GM18507 (cell line): ENCODE measurements at regions not wholly inside any gene's neighbourhood (a gene's known extent, or its start where the extent isn't known, plus 50 kb on each side); places are given as distances from the start of the nearest gene placed in this dataset.
"Not testable (repeated sequence)": the region's sequence is repeated elsewhere in the genome, so short reads cannot be mapped to it uniquely, and the experiment has no call there.

Experiments
- DNase-seq: peaks from one replicate; pipeline ENCODE4 v3.0.0; 2011; ENCODE audit warnings: low read depth; ENCODE audit not compliant: insufficient read length; ENCODE audit errors: extremely low spot score
- FAIRE-seq: peaks from 2 replicates; lab custom pipeline; 2011; peaks lifted over from hg19 to GRCh38; lab: Jason Lieb, UNC

DNA sequence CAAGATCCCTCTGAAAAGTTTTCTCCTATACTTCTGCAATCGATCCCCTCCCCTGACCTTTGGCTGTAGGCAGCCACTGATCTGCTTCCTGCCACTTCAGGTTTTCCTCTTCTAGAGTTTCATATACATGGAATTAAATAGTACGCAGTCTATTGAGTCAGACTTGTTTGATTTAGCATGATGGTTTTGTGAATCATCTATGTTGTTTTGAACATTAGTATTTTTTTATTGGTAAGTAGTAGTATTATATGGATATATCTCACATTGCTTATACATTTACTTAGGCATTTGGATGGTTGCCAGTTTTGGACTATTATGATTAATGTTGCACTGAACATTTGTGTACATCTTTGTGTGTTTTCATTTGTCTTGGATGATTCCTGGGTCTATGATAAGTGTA is 518.0 kb downstream of the CD109 start:
- FAIRE-seq (no peak), DNase-seq (no peak)

DNA sequence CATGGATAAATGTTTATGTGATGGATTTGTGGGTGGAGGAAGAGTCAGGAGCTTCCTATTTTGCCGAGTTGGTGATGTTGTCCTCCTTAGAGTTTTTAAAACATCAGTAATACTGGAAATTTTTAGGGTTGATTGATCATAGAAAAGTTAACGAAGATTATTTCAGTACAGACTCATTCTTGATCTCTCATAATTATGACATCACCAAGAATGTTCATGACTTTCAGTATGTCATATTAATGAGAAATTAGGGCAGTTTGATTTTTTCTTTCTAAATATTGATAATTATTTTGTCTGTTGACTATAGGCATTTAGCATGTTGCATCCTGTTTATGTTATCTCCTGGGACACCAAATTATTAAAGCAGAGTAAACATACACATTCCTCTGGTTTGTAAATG is 512.2 kb downstream of the CD109 start:
- FAIRE-seq (no peak), DNase-seq (no peak)

DNA sequence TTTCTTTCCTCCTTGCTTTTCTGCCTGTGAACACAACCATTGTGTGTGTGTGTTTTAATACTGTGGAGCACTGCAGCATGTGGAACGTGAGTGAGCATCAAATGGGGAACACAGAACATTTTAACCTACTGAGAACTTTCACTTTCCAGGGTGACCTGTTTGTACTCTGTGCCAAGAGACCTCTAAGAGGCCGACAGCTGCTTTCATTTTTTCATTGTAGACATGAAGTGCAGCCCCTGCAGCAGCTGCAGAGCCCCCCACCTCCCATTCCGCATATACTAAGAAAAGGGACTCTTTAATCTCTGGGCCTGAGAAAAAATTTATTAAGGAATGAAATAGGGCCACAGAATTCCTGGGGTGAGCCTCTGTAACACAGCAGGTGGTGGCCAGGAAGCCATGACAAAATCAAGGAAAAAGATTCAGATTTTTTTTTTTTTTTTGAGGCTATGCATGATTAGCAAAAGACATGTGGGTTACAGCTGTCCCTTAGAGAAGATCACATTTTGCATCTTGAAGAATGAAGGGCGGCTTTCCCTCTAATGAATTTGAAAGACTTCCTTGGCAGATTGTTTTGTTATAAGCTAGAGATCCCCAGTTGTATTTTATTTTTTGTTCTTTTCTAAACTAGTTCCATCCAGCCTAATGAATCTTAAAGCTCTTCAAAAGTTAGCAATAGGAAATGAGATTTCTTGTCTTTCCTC is 503.4 kb downstream of the CD109 start:
- DNase-seq (no peak), FAIRE-seq (no peak)

DNA sequence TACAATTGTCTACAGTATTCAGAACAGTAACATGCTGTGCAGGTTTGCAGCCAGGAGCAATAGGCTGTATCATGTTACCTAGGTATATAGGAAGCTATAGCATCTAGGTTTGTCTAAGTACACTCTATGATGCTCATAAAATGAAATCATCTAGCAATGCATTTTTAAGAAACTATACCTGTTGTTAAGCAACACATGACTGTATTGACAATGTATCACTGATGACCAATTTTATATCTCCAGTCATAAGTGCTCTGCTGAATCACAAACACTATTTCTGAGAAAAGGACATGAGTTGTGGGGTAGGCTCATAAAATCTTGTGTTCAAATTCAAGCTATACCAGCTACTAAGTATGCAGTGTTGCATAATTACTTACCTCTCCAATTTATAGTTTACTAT is 501.3 kb downstream of the CD109 start:
- FAIRE-seq (no peak), DNase-seq (no peak)

DNA sequence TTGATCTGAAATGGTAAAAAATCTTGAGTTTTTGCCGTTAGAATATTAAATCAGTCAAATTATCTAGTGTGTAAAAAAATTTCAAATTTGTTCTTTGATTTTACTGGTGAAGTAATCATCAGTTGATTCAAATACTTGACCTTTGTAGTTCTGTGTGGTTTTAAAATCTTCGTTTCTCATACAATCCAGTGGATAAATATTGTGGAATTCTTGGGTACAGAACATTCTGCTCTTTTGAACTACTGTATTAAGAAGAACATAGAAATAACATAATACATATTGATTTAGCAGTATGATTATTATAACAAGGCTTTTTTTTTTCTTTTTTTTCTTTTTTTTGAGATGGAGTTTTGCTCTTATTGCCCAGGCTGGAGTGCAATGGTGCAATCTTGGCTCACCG is 491.8 kb downstream of the CD109 start:
- no peak for FAIRE-seq
- no peak for DNase-seq

DNA sequence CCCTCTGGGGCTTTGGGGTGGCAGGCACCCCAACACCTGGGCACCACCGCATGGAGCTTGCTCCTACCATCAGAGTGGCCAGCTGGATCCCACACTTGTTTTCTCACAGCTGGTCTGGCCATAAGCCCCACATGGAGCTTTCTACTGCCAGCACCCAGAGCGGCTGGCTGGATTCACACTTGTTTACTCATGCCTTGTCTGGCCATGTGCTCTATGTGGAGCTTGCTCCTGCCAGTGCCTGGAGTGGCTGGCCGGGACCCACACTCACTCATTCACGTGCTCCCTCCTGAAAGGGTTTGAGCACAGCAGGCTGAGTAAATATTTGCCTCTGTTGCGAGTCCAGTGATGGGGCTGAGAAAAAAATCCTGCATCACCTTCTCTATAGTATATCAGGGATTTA is 487.0 kb downstream of the CD109 start:
- DNase-seq (no peak), FAIRE-seq (no peak)

DNA sequence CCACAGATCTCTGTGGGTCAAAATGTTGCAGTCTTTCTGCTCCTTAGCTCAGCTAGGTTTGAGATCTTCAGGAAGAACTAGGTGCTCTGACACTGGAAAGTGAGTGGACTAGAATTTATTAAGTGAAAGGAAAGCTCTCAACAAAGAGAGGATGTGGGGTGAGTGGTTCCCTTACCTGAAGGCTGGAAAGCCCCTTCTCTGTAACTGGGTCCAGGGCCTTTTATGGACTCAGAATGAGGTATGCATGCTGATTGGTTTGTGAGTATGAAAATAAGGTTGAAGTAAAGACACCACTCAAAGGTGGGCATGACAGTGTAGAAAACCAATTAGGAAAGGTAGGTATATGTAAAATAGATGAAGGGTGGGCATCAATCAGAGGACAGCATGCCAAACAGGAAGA is 485.5 kb downstream of the CD109 start:
- DNase-seq (no peak), FAIRE-seq (no peak)

DNA sequence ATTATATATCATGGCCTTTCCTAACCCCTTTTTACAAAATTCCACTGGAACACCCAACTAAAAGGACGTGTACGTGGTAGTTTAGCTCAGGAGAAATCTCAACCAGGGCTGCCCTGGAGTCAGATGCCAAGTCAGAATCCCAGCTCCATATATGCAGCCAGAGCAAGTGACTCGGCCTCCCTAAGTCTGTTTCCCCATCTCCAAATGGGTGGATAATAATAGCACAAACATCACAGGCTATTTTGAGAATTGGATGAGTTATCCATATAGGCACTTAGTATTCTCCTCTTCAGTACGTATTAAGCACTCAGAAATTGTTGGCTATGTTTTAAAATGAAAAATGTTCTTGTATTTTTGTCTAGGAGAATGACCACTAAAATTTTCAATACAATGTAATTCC is 481.5 kb downstream of the CD109 start:
- FAIRE-seq: no peak

DNA sequence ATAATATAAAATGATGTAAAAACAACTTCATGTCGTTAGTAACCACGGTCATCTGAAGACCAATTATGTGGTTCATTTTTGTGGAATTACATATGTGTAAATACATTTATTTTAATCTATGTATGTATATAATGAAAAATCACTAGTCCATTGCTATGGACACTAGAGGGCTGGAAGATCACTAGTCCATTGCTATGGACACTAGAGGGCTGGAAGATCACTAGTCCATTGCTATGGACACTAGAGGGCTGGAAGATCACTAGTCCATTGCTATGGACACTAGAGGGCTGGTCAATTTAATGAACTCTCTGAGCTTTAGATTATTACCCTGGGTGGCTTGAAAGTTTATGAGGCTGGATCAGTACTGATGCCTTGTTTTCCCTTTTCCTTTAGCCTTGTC is 474.5 kb downstream of the CD109 start:
- not testable (repeated sequence) for DNase-seq, FAIRE-seq

More for the DNA sequence above, 481.5 kb downstream of the CD109 start:
- DNase-seq: no peak

DNA sequence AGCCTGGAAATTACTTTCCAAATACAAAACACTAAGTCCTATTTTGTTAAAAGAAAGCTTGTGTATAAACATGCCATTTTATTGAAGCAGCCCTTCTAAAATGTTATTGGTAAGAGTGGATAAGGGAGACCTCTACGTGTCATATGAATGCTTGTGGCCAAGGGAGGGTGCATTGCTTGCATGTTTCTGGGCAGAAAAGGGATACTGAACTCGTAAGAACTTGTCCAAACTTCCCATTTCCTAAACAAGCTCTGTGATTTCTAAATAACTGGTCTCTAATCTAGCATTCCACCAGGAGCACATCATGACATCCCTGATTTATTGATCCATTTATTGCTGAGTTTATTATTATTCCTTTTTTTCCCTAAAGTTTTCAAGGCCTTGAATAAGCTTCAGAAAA is 474.1 kb downstream of the CD109 start:
- no peak for DNase-seq
- FAIRE-seq: no peak

DNA sequence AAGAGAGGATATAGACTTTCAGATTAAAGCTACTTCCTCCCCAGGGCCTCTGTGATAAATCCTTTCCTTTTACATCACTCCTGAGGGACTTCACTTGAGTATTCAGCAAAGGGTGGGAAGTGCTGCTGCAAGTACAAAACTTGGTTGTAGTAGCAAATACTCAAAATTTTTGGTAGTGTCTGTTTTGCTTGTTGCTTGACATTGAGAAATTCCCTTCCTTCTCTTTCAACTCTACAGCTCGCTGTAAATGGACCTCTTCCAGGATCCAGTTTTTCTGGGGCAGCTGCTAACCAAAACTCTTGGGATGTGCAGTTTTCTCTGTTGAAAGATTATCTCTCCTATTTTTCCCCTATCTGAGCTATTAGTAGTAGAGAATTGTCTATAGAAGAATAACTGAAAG is 472.0 kb downstream of the CD109 start:
- DNase-seq (no peak), FAIRE-seq (no peak)

DNA sequence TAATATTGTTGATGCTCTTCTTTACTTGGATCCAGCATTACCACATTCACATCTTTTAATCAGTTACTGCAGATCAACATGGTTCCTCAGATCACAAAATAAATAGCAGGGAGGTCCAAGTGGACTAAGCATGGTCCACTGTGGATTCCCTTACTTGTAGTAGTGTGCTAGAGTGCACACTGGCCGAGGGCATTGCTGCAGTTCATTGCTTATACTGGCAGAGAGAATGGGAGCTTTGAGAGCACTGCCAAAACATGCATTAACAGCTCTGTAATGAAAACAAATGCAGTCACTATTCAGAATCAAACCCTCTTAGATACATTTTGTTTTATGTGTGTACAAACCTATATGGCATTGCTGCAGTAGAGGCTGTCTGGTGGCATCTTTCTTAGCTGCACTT is 471.5 kb downstream of the CD109 start:
- FAIRE-seq (no peak), DNase-seq (no peak)

DNA sequence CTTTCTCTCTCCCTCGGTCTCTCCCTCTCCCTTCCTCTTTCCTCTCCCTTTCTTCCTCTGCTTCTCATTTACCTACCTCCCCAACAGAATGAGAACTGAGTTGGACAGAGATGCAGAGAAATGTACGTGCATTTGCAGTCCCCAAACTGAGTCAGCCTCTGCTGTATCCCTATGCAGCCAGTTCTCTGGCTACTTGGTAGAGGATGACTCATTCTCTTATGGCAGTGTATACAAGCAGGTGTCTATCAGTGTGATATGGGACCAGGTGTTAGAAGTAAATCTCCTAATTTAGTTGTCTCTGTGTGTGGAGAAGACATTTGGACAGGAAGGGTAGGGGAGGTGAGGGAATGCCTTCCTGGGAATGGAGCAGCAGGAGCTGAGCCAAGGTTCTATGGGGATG is 470.8 kb downstream of the CD109 start:
- FAIRE-seq: no peak
- DNase-seq: no peak

DNA sequence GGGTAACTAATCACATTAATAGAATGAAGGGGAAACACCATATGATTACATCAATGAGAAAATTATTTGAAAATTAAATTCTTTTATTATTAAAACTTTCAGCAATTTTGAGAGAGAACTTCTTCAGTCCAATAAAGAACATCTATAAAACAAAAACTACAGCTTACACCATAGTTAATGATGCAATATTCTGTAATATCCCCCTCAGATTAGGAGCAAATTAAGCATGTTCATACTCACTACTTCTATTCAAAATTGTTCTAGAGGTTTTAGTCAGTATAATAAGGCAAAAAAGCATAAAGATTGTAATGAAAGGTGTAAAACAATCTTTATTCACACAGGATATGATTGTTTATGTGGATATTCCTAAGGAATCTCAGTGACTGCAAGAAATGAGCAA is 465.4 kb downstream of the CD109 start:
- no peak for FAIRE-seq
- DNase-seq: no peak

DNA sequence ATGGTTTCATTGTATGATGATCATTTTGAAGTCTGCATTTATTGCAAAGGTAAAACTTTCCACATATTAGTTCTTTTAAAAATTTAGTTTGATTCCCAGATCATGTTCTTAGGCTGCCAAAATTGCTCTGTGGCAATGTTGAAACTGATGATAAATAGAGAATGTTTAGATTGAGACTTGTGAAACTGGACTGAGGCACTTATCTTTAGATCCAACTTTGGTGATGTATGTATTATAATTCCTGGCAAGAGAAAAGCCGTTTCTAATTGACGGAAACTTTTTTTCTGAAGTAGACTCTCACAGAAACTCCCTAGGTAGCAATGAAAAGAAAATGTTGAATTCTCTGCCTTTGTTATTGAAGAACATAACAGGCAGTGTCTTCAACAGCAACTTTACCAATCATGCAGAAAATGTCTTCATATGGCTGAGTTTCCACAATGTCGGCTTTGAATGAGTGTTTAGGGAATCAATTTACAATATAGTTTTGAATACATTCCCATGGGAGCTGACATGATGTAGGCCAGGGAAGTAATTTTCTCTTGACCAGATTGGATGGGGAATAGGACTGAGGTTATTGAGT is 456.2 kb downstream of the CD109 start:
- no peak for FAIRE-seq
- DNase-seq: no peak

DNA sequence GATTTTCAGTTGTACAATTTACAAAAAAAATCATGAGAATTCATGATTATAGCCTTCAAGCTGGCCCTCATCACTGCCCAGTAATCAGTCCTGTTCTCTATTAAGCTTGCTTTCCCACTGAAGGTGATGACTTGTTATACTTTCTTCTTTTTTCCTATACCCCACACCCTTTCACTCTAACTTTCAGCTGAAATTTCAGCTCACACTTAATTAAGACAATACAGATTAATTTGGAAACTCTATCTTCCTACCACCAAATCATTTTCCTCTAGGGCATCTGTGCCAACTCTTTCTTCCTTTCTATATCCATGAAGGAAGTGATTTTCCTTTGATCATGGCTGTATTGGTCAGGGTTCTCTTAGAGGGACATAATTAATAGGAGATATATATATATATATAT is 449.9 kb downstream of the CD109 start:
- FAIRE-seq (no peak), DNase-seq (no peak)

DNA sequence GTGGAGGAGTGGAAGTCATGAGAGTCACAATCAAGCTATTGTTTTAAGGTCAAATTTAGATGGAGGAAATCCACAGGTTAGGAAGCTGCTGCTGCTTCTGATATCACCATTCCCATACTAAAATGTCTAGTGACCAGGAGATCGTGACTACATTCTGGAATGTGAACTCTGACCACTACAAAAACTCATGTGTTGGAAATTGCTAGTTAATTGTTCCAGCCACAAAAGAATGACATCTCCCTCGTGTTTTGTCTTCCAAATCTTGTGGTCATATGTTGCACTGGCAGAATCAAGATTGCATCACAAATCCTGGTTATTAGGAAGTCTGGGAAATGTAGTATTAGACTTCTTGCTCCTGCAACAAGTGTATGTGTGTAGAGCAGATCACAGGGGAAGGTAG is 441.9 kb downstream of the CD109 start:
- FAIRE-seq (no peak), DNase-seq (no peak)

DNA sequence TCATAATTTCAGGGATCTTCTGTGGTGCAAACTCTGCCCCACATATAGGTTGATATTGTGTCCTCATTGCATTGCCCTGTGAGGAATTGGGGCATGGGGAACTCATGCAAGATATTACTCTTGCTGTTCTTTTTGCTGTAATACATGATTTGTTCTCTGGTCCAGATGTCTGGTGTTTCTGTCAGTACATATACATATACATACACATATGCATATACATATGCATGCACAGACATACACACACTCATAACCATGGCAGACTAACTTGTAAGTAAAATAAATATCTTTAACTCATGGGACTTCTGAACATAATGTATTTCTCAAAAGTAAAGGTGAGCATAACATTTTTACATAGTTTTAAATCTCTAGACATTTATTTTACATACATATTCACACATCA is 438.3 kb downstream of the CD109 start:
- DNase-seq (no peak), FAIRE-seq (no peak)

DNA sequence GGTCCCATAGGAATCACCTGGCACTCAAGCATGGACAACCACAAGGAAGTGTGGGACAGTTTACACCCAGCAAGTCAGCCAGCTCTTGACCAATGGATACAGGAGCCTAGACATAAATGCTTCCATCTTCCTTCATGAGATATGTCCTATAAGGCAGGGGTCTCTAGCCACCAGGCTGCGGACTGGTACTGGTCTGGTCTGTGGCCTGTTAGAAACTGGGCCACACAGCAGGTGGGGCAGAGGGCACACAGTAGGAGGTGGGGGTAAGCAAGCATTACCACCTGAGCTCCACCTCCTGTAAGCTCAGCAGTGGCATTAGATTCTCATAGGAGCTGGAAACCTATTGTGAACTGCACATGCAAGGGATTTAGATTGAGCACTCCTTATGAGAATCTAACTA is 437.1 kb downstream of the CD109 start:
- FAIRE-seq (no peak), DNase-seq (no peak)

DNA sequence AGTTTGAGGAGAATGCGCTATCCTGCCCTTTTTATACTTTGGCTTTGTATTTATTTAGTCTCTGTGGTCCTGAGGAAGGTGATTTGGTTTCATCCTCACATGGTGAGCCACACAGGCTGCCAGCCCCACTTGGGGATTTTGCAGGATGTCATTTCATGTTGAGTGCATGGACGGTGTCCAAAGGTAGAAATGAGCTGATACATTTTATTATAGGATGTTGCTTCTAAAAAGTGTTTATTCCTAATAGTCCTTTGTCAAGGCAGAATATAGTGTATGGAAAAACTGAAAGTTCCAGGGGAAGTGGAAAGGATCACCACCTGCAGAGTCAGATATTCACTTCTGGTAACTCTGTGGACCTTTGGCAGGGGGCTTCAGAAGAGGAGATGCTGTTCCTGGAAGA is 434.6 kb downstream of the CD109 start:
- FAIRE-seq (no peak), DNase-seq (no peak)

DNA sequence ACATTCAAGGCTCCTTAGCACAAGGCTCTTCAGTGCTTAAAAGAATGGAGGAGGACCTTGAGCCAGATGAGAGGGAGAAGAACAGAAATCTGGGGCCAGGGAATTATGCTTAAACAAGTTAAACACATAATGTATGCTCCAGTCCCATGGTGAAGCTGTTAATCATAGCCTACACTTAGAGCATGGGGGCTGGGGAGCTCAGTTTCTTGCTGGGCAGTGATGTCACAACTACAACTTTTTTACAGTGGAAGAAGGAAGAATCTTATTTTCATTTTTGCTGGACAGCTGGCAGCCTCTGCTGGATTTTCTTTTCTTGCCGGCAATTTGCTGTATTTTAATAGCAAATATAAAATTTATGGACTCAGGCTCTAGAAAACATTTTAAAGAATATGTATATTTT is 432.5 kb downstream of the CD109 start:
- no peak for FAIRE-seq
- no peak for DNase-seq

DNA sequence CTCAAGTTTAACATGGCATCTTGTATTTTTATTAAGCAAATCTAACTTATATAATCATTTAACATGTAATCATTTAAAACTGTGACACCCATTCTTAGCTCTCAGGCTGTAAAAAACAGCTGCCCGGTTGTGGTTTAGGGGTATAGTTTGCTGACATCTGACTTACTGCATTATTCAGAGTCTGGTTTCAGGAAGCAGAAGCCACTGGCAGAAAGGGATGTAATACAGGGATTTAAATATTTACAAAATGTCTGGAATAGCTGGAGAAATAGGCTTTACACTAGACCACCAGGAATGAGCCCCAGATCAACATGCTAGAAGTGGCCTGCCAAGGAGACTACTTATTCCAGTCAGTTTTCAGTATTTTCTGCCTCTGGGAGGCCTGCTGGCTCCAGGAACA is 421.1 kb downstream of the CD109 start:
- DNase-seq (no peak), FAIRE-seq (no peak)
